ENCODE measurements at regions not wholly inside any gene's neighbourhood (a gene's known extent, or its start where the extent isn't known, plus 50 kb on each side); places are given as distances from the start of the nearest gene placed in this dataset.
"Not testable (repeated sequence)": the region's sequence is repeated elsewhere in the genome, so short reads cannot be mapped to it uniquely, and the experiment has no call there.

DNA sequence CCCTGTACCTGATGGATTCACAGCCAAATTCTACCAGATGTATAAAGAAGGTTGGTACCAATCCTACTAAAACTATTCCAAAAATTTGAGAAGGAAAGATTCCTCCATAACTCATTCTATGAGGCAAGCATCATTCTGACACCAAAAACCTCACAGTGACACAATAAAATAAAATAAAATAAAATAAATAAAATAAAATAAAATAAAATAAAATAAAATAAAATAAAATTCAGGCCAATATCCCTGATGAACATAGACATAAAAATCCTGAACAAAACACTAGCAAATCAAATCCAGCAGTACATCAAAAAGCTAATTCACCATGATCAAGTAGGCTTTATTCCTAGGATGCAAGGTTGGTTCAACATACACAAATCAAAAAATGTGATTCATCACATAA lies 108.1 kb downstream of the PROX1 start:
- DNase-seq: not testable (repeated sequence)

DNA sequence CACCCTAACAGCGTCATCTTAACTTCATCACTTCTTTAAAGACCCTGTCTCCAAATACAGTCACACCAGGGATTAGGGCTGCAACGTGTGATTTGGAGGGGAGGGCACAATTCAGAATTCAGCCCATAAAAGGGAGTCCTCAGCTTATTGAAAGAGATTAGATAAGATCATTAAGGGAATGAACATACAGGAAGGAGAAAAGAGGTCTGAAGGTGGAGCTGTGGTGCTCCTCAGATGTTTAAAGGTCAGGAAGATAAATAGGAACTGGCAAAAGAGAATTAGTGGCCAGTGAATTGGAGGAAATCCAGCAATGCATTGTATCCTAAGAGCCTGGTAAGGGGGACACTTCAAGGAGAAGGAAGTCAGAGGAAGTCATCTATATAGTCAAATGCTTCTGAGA lies 113.5 kb downstream of the PROX1 start:
- no peak for DNase-seq

DNA sequence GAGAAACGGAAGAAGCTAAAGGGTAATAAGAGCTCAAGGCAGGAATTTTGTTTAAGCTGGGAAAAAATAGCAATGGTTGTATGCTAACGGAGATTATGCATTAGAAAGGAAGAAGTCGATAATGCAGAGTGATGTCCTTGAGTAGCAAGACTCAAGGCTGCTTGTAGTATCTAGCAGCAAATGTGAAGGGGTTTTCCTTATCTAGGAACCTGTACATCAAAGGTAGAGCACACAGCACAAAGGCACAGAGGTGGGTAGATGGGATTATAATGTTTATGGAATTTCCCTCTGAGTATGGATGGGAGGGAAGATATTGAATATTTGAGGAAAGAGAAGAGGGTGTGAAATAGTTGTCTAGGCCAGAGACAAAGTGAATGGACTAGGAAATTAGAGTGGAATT lies 114.1 kb downstream of the PROX1 start:
- no peak for DNase-seq

DNA sequence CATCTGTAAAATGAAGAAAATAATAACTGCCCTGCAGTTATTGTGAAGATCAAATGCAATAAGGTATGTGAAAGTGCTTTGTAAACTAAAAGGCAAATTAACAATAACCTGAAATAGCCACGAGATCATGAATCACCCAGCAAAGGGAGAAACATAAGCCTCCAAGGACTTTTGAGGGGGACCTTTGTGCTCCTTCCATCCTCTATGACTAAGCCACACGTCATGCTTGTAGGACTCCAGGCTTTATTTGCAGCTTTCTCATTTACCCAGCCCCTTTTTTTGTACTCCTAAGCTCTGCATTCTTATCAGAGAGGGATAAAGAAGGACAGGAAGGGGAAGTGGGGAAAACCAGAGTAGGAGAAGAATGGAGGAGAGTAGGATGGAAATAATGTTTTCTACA lies 115.1 kb downstream of the PROX1 start:
- DNase-seq: no peak

DNA sequence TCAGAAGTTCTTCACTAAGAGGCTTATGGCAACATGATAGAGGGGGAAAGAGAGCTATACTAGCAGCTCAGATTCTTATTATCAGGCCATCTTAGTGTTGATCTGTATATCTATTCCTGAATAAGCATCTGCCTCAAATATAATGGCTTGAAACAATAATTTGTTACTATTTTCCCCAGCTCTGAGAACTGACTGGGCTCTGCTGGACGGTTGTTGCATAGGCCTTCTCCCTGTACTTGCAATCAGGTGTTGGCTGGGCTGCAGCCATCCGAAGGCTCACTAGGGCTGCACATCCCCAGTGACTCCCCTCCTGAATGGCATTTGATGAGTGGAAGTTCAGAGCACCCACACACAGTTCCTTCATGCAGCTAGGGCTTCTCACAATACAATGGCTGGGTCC lies 116.0 kb downstream of the PROX1 start:
- DNase-seq: no peak

DNA sequence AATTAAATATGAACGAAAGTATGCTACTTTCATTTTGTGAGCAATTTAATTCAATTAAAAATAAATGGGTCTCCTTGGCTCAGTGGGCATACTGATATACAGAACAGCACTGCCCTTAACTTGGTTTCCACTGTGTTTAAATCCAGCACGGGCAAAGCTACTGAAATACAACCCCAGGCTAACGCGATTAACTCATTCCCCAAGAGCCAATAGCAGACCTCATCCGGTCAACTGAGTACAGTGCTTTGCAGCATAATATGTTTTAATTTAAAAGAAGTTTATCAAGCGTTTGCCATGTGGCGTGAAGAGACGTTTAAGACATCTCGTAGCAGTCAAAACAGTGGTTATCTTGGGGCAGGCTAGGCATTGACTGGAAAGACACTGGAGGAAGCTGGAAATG lies 118.6 kb downstream of the PROX1 start:
- no peak for DNase-seq

DNA sequence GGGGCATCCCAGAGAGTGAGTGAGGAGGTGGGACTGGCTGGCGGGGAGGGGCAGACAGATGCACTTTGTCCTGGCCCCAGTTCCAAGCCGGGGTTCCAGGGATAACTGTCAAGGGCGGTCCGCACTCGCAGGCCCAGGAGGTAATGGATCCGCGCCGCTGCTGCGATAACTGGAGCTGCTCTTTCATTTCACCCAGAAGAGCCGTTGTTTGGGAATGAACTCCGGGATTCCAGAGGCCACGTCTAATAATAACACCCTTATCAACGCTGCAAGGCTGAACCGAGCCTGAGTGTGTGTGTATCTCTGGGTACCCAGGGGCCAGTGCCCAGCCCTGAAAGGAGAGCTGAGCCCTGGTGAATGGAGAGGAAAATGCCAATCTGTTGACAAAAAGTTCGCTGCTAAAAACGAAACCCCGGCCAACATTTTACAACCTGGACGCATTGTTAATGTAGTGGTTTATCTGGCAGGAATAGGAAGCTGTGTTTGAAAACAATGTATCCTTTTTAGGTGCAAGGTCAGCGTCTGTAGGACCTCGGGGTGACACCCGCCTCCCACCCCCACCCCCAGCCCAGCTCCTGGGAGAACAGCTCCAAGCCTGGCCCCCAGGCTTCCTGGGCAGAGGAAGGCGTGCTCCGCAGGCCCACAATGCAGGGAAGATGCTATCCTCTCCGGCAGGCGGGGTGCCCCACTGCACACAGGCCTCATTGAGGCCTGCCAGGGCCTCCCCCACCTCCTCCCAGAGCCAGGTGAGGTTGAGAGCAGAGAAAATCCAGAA lies 119.7 kb downstream of the PROX1 start:
- DNase-seq: no peak

DNA sequence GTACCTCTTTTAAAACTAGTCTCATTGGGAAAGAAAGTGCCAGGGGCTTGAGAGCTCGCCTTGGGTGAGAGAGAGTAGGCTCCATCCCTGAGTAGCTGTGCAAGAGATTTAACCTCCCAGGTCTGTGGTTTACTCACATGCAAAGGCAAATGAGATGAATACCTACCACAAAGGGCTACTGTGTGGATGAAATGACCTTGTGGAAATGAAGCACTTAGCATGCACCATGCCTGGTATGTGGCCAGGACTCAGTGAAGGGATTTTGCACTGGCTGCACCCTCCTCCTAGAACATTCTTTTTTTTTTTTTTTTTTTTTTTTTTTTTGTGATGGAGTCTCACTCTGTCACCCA lies 120.3 kb downstream of the PROX1 start:
- DNase-seq: no peak

DNA sequence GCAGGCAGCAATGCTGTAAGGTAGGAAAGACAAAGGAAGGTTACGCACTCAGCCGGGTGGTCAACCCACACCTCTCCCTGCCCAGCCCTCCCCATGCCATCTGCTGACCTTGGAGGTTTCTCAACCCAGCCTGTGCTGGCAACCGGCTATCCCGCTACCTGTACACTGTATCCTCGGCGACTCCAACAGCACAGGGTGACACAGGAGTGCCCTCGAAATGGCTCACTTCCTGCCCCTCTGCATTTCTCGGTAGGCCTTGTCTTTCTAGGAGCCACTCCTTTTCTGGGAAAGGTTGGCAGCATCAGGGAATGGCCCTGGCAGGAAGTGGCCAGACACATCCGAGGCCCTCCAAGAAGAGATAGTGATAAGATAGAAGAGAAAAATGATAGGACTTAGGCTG lies 124.0 kb downstream of the PROX1 start:
- no peak for DNase-seq

DNA sequence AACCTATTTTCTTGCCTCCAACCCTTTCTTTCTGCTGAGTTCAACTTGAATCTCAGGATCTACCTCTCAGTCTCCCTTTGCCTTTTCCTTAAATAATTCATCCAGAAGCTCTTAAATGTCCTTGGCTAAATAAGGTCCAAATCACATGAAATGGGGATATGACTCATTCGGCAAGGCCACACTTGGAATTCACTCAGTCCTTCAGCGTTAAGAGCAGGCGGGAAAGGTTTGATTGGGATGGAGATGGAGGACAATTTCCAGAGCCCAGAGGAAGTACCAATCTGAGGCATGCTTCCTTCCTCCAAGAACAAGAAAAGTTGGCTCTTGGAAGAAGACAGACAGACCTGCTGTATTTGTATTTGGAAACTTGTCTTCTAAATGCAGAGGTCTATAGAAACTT lies 128.5 kb downstream of the PROX1 start:
- DNase-seq: no peak

DNA sequence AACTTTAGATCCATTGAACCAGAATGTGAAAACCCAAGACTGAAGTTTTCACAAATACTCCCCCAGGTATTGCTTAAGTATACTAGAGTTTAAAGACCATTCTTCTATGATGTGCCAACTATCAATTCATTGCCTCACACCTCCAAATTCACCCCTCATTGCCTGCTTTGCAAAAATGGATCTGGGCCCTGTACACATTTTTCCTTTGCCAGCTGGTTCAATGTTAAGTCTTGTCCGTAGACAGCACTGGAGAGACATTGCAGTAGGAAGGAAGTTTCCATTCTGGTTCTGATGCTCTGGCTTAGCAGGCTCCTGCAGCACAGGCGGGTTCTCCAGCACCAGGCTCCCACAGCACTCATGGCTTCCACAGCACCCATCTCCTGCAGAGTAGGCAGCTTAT lies 130.0 kb downstream of the PROX1 start:
- no peak for DNase-seq

DNA sequence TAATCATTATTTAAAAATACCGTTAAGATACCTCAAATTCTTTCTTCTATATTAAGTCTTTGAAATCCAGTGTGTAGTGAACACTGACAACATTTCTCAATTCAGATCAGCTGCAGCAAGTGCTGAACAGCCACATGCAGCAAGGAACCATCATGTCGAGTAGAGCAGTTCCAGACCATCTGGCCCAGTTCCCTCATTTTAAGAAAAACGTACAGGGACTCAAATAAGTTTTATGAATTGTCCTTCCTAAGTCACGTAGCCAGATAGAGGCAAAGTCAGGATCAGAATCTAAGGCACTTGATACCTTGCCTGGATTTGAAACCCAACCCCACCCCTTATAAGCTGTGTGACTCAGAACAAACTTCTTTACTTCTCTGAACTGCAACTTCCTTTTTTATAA lies 132.4 kb downstream of the PROX1 start:
- no peak for DNase-seq

DNA sequence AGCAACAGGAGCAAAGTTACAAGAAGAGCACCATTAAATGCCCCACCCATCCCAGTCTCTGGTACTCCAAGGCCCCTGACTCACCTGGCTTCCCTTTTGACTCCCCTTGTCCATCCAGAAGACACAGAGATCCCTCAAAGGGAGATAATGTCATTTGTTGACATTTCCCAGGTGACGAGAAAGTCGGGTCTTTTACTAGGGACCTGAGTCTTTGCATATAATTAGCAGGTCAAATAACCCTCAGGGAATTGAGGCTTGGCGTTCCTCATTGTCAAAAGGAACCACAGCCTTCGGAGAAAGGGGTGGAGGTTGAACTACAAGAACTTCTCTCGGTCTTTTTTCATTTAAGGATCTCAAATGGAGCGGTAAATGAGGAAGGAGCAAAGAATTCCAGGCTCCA lies 133.2 kb downstream of the PROX1 start:
- no peak for DNase-seq

DNA sequence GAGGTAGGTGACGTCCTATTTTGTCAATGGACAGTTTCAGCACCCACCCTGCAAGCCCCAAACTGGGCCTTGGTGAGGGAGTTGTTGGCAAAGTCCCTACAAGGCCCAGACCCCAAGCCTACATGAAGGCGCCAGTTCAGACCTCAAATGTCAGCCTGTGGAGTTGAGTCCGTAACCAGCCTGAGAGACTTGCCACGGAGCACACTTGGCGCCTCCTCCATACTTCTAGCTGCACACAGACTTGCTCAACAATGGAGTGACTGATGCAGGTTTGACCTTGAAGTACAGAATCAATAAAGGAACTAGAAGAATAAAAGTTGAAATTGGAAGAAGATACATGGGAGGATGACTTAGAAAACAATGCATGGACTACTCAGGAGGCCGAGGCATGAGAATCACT lies 134.3 kb downstream of the PROX1 start:
- no peak for DNase-seq

DNA sequence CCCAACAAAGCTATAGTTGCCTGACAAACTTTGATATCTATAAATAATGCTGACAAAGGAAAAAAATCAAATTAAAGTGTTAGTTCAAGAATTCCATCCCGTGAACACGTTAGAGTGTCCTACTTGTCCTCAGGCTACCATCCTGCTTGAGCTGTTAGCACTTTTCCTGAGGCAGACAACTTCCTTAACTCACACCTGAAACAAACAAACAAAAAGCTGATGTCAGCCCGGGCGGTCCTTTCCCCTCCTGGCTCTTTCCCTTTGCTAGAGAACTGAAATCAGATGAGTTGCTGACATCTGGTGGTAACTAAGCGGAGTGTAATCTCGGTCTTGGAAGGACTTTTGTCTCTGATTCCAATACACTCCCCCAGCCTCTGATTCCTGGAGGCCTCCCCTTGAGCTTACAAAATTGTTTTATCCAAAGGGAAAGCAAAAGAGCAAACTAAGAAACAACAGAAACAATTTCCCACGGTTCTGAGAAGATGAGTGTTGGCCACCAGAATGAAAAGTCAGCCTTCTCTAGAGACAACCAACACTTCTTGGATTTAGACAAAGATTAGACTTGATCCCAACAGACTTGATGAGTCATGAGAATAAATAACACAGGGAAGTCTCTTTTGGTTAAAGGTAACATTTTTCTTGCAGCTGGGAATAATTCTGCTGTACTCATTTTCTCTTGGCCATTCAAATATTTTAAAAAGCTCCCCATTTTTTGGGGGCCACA lies 135.4 kb downstream of the PROX1 start:
- peak; percentile 76 for DNase-seq

DNA sequence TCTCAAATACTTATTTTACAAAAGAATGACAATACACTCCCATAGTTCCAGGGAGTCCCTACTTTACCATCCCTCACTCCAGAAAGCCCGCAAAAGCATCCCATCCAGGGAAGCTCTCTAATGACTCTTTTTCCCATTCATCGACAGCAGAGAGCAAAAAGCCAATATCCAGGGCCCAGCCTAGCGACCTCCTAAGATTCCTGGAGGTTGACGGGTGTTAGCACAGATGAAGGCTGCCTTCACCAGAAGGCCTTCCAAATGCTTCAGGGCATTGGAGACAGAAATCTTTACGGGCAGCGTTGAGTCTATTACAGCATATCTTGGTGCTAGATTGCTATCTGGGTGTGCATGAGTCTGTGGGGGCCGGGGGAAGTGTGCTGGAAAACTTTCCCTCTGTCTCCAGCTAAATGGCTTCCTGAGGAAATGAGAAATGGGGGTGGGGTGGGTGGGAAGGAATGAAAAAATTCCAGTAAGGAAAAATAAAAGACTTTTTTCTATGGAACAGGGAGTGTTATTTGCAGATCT lies 136.6 kb downstream of the PROX1 start:
- DNase-seq: no peak

DNA sequence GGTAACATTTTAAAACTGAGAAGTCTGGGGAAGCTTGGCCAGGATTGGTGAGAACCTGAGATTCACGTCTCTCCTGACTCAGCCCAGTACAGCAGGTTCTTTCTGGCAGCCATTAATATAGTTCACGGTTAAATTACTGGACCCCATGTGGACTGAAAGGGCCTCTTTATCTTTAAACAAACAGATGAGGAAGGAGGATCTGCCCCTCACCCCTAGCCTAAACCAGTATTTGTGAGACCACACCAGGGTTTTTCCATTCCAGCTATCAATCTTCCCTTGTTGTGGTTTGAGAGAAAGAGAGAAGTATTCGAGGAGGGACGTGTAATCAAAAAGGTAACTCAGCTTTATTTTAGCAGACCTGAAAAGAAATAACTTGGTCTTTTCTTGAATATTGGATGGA lies 137.1 kb downstream of the PROX1 start:
- DNase-seq: peak; percentile 33

DNA sequence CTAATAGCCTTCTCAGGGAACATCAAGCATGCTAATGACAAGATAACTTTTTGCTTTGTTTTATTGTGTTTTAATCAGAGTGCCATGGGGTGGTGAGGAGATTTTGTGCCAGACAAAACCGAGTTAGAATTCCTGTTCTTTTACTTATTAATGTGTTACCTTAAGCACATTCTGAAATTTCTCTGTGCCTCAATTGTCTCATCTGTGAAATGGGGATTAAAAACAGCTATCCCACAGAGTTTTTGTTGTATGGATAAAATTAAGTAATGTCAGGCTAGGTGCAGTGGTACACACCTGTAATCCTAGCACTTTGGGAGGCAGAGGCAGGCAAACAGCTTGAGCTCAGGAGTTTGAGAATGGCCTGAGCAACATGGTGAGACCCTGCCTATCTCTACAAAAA lies 138.0 kb downstream of the PROX1 start:
- DNase-seq: no peak

DNA sequence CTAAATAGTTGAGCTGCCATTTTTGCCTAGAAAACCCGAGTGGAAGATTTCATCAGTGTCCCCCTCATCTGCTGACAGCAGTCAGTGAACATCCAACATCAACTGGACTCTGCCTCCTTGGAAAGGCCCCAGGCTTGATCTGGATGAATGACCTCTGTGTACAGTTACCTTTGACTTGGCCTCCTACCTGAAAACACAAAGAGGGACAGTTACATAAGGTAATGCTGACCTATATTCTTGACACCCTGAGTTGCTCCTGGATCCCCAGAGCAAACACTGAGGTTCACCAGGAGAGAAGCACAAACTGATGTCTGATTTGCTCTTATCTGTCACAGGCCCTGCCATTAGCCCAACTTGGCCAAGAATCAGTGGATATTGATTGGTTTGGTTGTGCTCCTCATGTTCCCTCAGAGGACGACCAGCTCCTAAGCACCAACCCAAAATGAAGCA lies 138.9 kb downstream of the PROX1 start:
- no peak for DNase-seq

DNA sequence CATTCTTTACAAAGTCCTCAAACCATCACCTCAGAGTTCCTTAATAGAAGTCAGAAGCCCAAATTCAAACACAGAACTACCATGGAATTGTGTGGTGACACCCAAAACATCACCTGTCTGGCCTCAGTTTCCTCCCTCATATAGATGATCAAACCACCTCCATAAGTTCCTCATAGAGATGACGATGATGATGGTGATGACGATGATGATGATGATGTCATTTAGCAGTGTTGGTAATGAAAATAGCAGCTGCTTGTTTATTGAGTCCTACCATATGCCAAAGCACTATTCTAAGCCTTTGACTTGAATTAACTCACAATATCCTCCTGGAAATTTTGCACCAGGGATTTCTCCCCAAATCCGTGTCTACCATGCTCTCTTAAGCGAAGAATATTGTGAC lies 139.9 kb downstream of the PROX1 start:
- DNase-seq: no peak

DNA sequence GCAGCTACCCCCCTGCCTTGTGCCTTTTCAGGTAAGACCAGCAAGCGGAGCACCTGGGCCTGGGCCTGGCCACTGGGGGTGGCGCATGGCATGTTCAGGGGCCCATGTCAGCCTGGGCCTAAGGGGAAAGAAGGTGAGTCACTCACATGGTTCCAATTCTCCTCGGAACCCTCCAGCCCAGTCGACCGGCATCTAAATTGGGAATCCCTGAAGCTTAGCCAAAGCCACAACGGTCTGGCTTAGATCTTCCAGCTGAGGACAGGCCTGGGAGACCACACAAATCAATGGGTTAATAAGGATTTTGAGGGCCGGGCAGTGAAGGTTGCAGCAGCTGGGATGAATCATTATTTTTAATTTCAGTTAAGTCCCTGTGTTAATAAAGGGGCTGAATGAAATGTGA lies 145.1 kb upstream of the SMYD2 start:
- no peak for DNase-seq

DNA sequence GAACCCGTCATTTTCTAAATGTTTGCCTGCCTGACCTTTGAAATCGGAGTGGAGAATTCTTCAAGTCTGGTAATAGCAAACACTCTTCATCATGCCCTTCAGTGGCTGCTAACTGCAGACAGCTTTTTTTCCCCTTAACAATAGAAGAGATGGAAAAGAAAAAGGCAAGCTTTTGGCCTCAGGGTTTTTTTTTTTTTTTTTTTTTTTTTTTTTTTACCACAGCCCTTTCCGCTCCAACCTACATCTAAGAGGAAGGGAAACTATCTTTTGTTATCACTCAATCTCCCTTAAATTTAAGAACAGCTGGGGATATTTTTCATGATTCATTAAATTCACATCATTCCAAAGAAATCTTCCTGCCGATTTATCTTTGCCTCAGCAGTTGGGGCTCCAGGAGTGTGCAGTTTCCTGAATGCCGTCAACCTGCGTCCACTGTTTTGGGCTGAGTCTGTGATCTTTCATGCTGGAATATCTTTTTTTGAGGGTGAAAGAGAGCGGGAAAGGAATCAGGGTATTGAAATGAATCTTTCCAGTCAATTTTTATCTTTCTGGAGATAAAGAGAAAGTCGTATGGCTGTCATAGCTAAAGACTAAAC lies 144.5 kb upstream of the SMYD2 start:
- no peak for DNase-seq

DNA sequence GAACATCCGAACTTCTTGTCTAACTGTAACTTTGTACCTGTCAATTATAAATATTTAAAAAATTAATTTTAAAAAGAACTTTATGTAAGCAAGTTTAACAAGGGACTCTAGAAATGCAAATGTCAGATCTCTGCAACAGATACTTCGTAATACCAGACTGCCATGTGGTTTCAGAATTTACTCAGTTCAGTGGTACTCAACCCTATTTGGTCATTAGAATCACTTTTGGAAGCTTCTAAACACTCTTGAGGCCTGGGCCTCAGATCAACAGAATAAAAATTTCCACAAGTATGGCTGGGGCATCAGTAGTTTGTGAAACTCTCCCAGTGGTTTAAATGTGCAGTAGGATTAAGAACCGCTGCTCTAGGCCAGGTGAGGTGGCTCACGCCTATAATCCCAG lies 139.5 kb upstream of the SMYD2 start:
- no peak for DNase-seq
